Endothelial cell of umbilical vein (primary cell): ENCODE measurements at regions not wholly inside any gene's neighbourhood (a gene's known extent, or its start where the extent isn't known, plus 50 kb on each side); places are given as distances from the start of the nearest gene placed in this dataset.

ENCODE experiments used
- BruUV-seq: library from RNA; stranded (reverse); fragments of 400-500 nt; replicated peaks from 2 replicates; lab custom pipeline; 2021; lab: Mats Ljungman, UMichigan
- CTCF ChIA-PET: fragments of 300-600, 350-600 bp; sonication (Branson Sonifier 250); formaldehyde crosslinking; loops from one replicate; lab custom pipeline; 2021; ENCODE audit warnings: antibody characterized with exemption, inconsistent platforms; lab: Charles Lee
- POLR2A ChIA-PET: fragments of 300-600, 350-600 bp; sonication (Branson Sonifier 250); formaldehyde crosslinking; loops from one replicate; lab custom pipeline; 2021; ENCODE audit warnings: antibody characterized with exemption, inconsistent platforms; lab: Charles Lee
- DNase-seq: peaks from one replicate; pipeline ENCODE4 v3.0.0-alpha.2; 2011; ENCODE audit warnings: low read depth, low spot score
- FAIRE-seq: peaks from 2 replicates; lab custom pipeline; 2011; peaks lifted over from hg19 to GRCh38; lab: Jason Lieb, UNC
- H2AFZ ChIP-seq: 2 replicates; pipeline ENCODE4 v1.6.0; 2012; ENCODE audit warnings: low read depth, low read length, control low read depth, inconsistent platforms
- H3K27ac ChIP-seq: 2 replicates; pipeline ENCODE4 v1.5.1; 2011; ENCODE audit warnings: low read depth, mild to moderate bottlenecking, control low read depth, low read length, moderate library complexity; ENCODE audit not compliant: insufficient read depth
- H3K27me3 ChIP-seq, 2 experiments: 2 replicates each; pipeline versions ENCODE4 v1.6.0 to v1.6.1; 2011; ENCODE audit warnings: low read length in 2 of 2, mixed read lengths in 1 of 2; ENCODE audit not compliant: control insufficient read depth in 2 of 2, insufficient read depth in 2 of 2
- H3K36me3 ChIP-seq, 2 experiments: 2 replicates in 1 of 2; 3 replicates in 1 of 2; pipeline ENCODE4 v1.5.1; 2011; ENCODE audit warnings: low read length in 2 of 2, mild to moderate bottlenecking in 1 of 2, moderate library complexity in 1 of 2; ENCODE audit not compliant: control insufficient read depth in 2 of 2, insufficient read depth in 2 of 2; ENCODE audit errors: extremely low read depth in 1 of 2
- H3K4me1 ChIP-seq: 3 replicates; pipeline ENCODE4 v1.5.1; 2011; ENCODE audit warnings: mild to moderate bottlenecking, low read length; ENCODE audit not compliant: control insufficient read depth, insufficient read depth; ENCODE audit errors: extremely low read depth
- H3K4me2 ChIP-seq: 2 replicates; pipeline ENCODE4 v1.6.1; 2011; ENCODE audit warnings: low read length, control low read depth, mixed read lengths; ENCODE audit not compliant: insufficient read depth
- H3K4me3 ChIP-seq, 3 experiments: fragments of 200-600 bp in 1 of 3; sonication (generic), shearing (Covaris generic) in 1 of 3; replicated peaks in 1 of 3; 2 replicates each; pipeline ENCODE4 v1.5.1; 2011 to 2016; ENCODE audit warnings: control low read depth in 3 of 3, low read length in 3 of 3, mild to moderate bottlenecking in 2 of 3, inconsistent platforms in 1 of 3, low read depth in 1 of 3, moderate library complexity in 1 of 3; ENCODE audit not compliant: insufficient read depth in 1 of 3
- H3K79me2 ChIP-seq: 2 replicates; pipeline ENCODE4 v1.6.0; 2012; ENCODE audit warnings: low read length, inconsistent platforms; ENCODE audit not compliant: control insufficient read depth, insufficient read depth
- H3K9ac ChIP-seq: replicated peaks from 2 replicates; pipeline ENCODE3; 2011; ENCODE audit warnings: low read length, control low read depth; ENCODE audit not compliant: insufficient read depth; ENCODE audit errors: extremely low read depth
- H3K9me1 ChIP-seq: replicated peaks from 3 replicates; pipeline ENCODE4 v1.6.0; 2011; ENCODE audit warnings: mild to moderate bottlenecking, low read length; ENCODE audit not compliant: control insufficient read depth, insufficient read depth; ENCODE audit errors: extremely low read depth
- H3K9me3 ChIP-seq: replicated peaks from 2 replicates; pipeline ENCODE4 v1.5.1; 2012; ENCODE audit warnings: low read length, inconsistent platforms; ENCODE audit not compliant: control insufficient read depth, insufficient read depth
- H4K20me1 ChIP-seq: replicated peaks from 2 replicates; pipeline ENCODE3; 2011; ENCODE audit warnings: mild to moderate bottlenecking, low read length; ENCODE audit not compliant: control insufficient read depth, insufficient read depth; ENCODE audit errors: extremely low read depth
- EZH2 ChIP-seq: IDR thresholded peaks from 2 replicates; pipeline ENCODE4 v1.6.1; 2012; ENCODE audit warnings: borderline replicate concordance, low read depth, mild to moderate bottlenecking, moderate library complexity, low read length, inconsistent platforms; ENCODE audit not compliant: severe bottlenecking
- FOS ChIP-seq: IDR thresholded peaks from 2 replicates; pipeline ENCODE4 v1.6.1; 2011; ENCODE audit warnings: mild to moderate bottlenecking, low read length, moderate library complexity, borderline replicate concordance; ENCODE audit not compliant: insufficient read depth
- GATA2 ChIP-seq: IDR thresholded peaks from 2 replicates; pipeline ENCODE4 v1.7.0; 2011; ENCODE audit warnings: low read depth, mild to moderate bottlenecking, moderate library complexity, mixed read lengths, low read length; ENCODE audit not compliant: insufficient read length, insufficient read depth
- JUN ChIP-seq: IDR thresholded peaks from 2 replicates; pipeline ENCODE4 v1.6.1; 2011; ENCODE audit warnings: borderline replicate concordance, low read depth; ENCODE audit not compliant: insufficient read length, insufficient read depth
- MYC ChIP-seq: IDR thresholded peaks from one replicate; pipeline ENCODE4 v1.6.1; 2011; ENCODE audit warnings: mild to moderate bottlenecking, low read depth, low read length
- POLR2A ChIP-seq: IDR thresholded peaks from 2 replicates; pipeline ENCODE4 v1.6.1; 2012; ENCODE audit warnings: low read depth, mild to moderate bottlenecking, control low read depth, low read length
- POLR2AphosphoS5 ChIP-seq: IDR thresholded peaks from 2 replicates; pipeline ENCODE4 v1.6.1; 2012; ENCODE audit warnings: low read depth, mild to moderate bottlenecking, control low read depth, low read length, moderate library complexity; ENCODE audit not compliant: insufficient read depth
- dilution Hi-C: fragments of 300-500 bp; cut with MboI; formaldehyde crosslinking; loops from one replicate; pipeline ENCODE4 v1.15.0; 2019; ENCODE audit warnings: low sequenced_read_pairs; ENCODE audit not compliant: extremely low pct_ligation_motif_present
- intact Hi-C: fragments of 100-400 bp; cut with micrococcal nuclease; formaldehyde crosslinking; loops from one replicate; pipeline ENCODE4 v1.10.0; 2022
- TF ChIP-seq, protein P1 (sequence below): IDR thresholded peaks from 2 replicates; pipeline ENCODE4 v1.6.1; 2011; ENCODE audit not compliant: insufficient read depth, insufficient read length
- TF ChIP-seq, protein P2 (sequence below), 2 donors: IDR thresholded peaks; 1 replicate in 1 of 2; 2 replicates in 1 of 2; pipeline ENCODE4 v1.5.1; 2011; ENCODE audit warnings: low read length in 2 of 2, mild to moderate bottlenecking in 2 of 2, moderate library complexity in 2 of 2, control low read depth in 1 of 2, inconsistent platforms in 1 of 2, low read depth in 1 of 2; ENCODE audit not compliant: insufficient read depth in 1 of 2; ENCODE audit errors: extremely low read depth in 1 of 2

DNA sequence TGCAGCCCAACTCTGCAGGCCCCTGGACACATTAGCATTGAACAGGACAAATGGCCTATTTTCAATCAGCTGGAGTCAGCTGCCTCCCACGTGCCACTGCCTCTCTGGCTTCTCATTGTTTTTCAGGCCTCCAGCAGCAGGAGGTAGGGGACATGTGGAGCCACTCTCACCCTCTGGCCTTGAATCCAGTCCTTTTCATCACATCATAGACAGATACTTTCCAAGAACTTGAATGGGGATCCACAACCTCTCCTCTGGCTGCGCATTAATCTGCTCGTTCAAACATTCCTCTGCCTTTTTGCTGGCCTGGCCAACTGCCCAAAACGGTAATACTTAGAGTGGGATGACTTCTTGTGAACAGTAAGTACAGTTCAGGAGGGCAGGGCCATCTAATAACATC, 592.3 kb downstream of the PKHD1 start:
- no peak for FAIRE-seq
- Histone ChIP-seq H3K27ac (no peak overlapping the region), H3K27me3 (no peaks in the 10 kb centered on the region), H3K9me1 (no peaks in the 10 kb centered on the region), H3K9me3 (peaks cover 7% of the 10 kb centered on the region), H3K36me3 (no peaks in the 10 kb centered on the region), H3K4me3 (no peak overlapping the region), H2AFZ (no peak overlapping the region), H3K4me2 (no peak overlapping the region), H3K79me2 (no peaks in the 10 kb centered on the region), H3K9ac (no peak overlapping the region), H3K4me1 (no peaks in the 10 kb centered on the region), H4K20me1 (no peaks in the 10 kb centered on the region)
- TF ChIP-seq, protein P1, sequence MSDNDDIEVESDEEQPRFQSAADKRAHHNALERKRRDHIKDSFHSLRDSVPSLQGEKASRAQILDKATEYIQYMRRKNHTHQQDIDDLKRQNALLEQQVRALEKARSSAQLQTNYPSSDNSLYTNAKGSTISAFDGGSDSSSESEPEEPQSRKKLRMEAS, result no peak
- TF ChIP-seq EZH2 (no peak), POLR2A (no peak), POLR2AphosphoS5 (no peak), GATA2 (no peak), JUN (no peak), MYC (no peak), FOS (no peak)
- TF ChIP-seq, protein P2, sequence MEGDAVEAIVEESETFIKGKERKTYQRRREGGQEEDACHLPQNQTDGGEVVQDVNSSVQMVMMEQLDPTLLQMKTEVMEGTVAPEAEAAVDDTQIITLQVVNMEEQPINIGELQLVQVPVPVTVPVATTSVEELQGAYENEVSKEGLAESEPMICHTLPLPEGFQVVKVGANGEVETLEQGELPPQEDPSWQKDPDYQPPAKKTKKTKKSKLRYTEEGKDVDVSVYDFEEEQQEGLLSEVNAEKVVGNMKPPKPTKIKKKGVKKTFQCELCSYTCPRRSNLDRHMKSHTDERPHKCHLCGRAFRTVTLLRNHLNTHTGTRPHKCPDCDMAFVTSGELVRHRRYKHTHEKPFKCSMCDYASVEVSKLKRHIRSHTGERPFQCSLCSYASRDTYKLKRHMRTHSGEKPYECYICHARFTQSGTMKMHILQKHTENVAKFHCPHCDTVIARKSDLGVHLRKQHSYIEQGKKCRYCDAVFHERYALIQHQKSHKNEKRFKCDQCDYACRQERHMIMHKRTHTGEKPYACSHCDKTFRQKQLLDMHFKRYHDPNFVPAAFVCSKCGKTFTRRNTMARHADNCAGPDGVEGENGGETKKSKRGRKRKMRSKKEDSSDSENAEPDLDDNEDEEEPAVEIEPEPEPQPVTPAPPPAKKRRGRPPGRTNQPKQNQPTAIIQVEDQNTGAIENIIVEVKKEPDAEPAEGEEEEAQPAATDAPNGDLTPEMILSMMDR (IDR thresholded peaks at IDR 0.05; ENCODE audit: extremely low read depth in 1 of 2, insufficient read depth in 1 of 2, low read depth in 1 of 2, low read length in 2 of 2), result no peak
- dilution Hi-C loops, result no loop called here
- CTCF ChIA-PET, result no interaction called here
- intact Hi-C loops, result no loop called here
- BruUV-seq, result no TSS peak
- DNase-seq, result no peak
- POLR2A ChIA-PET, result no interaction called here
